D721Med (cell line): ENCODE measurements at regions not wholly inside any gene's neighbourhood (a gene's known extent, or its start where the extent isn't known, plus 50 kb on each side); places are given as distances from the start of the nearest gene placed in this dataset.
"Not testable (repeated sequence)": the region's sequence is repeated elsewhere in the genome, so short reads cannot be mapped to it uniquely, and the experiment has no call there.

Experiments
- DNase-seq: peaks from one replicate; pipeline ENCODE4 v3.0.0; 2011; ENCODE audit warnings: low spot score; ENCODE audit not compliant: insufficient read length
- FAIRE-seq: peaks from 2 replicates; lab custom pipeline; 2011; peaks lifted over from hg19 to GRCh38; lab: Jason Lieb, UNC
- TF ChIP-seq, protein P1 (sequence below): IDR thresholded peaks from 2 replicates; pipeline ENCODE4 v1.5.1; 2012; ENCODE audit warnings: mild to moderate bottlenecking, control low read depth; ENCODE audit not compliant: insufficient read depth; ENCODE audit errors: missing control alignments

DNA sequence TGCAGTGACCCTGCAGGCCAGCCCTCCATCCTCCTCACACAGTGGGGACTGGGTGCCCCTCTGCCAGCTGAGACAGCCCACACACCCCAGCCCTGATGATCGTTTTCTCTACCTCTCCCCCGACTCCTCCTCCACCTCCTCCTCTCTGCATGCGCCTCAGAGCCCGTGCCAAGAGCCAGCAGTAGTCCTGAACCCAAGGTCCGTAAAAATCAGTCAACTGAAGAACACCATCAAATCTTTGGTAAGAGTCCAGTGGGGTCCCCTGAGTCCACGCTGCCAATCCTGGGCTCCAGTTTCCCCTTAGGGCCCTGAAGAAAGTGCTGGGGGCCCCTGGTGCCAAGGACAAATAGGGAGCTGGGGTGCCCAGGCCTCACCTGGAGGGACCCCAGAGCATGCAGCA lies 109.3 kb upstream of the FAN1 start:
- TF ChIP-seq, protein P1, sequence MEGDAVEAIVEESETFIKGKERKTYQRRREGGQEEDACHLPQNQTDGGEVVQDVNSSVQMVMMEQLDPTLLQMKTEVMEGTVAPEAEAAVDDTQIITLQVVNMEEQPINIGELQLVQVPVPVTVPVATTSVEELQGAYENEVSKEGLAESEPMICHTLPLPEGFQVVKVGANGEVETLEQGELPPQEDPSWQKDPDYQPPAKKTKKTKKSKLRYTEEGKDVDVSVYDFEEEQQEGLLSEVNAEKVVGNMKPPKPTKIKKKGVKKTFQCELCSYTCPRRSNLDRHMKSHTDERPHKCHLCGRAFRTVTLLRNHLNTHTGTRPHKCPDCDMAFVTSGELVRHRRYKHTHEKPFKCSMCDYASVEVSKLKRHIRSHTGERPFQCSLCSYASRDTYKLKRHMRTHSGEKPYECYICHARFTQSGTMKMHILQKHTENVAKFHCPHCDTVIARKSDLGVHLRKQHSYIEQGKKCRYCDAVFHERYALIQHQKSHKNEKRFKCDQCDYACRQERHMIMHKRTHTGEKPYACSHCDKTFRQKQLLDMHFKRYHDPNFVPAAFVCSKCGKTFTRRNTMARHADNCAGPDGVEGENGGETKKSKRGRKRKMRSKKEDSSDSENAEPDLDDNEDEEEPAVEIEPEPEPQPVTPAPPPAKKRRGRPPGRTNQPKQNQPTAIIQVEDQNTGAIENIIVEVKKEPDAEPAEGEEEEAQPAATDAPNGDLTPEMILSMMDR, result no peak
- no peak for DNase-seq

DNA sequence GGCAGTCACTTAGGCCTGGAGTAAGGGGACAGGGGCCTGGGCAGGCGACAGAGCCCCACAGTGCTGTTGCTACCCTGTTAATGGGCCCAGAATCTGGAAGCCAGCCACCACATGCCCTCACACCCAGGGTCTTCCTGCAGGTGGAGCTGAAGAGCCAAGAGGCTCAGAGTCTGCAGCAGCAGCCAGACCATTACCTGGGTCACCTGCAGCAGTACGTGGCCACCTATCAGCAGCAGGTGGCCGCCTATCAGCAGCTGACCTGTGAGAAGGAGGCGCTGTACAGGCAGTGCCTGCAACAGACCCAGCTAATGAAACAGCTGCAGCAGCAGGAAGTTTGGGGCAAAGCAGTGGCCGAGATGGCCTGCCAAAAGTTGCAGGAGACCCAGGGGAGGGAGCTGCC lies 104.2 kb upstream of the FAN1 start:
- DNase-seq, FAIRE-seq: not testable (repeated sequence)
- TF ChIP-seq, protein P1, result peak; percentile 17

More for the DNA sequence above, 109.3 kb upstream of the FAN1 start:
- no peak for FAIRE-seq

DNA sequence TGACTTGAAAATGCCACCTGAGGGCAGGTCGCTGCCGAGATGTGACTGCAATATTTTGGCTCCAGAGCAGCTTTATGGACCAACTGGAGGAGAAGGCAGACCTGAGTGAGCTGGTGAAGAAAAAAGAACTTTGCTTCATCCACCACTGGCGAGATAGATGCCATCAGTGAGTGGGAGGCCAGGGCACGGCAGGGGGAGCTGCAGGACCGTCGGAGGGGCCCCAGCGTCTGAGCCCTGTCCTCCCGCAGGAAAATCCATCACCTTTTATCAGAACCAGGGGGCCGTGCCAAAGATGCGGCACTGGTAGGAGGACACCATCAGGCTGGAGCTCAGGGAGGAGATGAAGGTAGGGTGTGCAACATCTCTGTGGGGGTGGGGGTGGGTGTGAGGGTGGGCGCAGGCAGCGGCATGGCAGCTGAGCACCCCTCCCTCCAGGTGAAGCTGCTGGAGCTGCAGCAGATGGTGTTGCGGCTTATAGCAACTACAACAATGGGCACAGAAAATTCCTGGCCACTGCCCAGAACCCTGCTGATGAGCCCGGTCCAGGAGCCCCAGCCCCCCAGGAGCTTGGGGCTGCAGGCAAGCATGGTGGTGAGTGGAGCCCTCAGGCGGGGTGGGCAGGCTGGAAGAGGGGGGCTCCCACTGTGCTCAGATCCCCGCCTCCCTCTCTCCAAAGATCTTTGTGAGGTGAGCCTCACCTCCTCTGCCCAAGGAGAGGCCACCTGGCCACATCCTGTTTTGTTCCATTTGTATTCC lies 102.4 kb upstream of the FAN1 start:
- TF ChIP-seq, protein P1, result peak; percentile 44
- DNase-seq, FAIRE-seq: not testable (repeated sequence)

DNA sequence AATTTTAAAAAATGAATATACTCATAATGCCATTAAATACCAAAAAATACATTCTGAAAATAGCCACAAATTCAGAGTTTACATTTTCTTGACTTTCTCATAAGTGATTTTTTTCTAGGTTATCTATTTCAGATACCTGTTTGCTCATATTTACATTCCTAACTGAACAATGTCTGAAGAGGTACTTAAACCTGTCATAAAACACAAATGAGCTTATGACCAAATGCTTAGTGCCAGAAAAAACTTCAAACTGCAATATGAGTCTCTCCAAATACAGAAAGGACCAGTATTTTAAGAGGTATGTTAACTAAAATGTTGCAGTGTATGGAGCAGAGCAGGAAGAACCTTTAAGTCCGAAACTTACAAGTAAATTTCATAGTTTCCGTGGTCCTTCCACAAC lies 101.7 kb upstream of the FAN1 start:
- not testable (repeated sequence) for FAIRE-seq

DNA sequence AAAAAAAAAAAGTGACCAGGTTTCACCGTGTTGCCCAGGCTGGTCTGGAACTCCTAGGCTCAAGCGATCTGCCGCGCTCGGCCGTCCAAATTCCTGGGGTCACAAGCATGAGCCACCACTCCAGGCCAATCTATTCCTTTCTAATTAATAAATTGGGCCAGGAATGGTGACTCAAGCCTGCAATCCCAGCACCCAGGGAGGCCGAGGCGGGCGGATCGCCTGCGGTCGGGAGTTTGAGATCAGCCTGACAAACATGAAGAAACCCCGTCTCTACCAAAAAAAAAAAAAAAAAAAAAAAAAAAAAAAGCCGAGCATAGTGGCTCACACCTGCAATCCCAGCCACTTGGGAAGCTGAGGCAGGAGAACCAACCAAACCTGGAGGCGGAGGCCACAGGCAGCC lies 100.0 kb upstream of the FAN1 start:
- DNase-seq, FAIRE-seq: not testable (repeated sequence)

More for the DNA sequence above, 101.7 kb upstream of the FAN1 start:
- DNase-seq, result not testable (repeated sequence)

DNA sequence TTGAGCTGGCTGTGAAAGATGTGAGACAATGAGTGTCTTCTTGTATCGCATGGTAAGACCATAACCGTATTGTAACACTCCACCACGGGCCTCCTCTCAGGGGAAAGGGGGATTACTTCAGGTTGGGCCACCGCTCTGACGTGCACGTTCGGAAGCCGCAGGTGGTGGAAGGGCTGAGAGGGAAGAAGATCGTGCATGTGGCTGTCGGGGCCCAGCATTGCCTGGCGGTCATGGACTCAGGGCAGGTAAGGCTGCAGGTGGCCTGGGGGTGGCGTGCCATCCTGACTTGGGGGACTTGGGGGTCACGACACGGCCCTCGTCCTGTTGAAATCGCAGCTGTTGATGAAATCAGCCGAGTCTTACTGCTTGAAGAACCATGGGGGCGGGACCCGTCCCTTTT lies 87.3 kb upstream of the FAN1 start:
- TF ChIP-seq, protein P1, result no peak
- no peak for DNase-seq
- FAIRE-seq, result no peak

DNA sequence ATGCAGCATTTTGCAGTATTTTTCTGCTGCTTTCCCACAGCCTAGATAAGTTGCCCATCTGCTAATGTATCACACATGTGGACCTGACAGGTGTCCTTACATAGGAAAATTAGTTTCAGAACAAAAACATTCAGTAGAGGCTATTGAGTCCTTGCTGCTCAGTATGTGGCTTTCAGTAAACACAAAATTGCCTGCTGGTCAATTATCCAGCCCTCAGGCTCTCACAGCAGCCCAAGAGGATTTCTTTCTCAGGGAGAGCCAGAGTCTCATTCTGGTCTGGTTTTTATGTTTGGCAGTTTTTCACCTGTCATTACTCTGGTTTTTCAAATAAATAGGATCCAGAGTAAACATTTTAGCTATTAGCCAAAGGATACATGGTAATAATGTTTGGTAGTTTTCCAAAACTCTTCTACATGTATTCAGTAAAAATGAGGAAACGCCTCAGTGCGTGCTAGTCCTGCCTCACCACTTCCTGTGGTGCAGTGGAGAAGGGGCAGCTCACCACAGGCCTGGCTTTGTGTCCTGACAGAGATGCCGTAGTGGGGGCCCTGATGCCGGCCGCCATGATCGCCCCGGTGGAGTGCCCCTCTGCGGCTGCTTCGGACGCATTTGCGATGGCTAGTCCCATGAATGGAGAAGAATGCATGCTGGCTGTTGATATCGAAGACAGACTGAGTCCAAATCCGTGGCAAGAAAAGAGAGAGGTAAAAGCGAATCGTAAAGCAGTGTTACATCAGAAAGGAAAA lies 80.5 kb upstream of the FAN1 start:
- not testable (repeated sequence) for DNase-seq, FAIRE-seq

DNA sequence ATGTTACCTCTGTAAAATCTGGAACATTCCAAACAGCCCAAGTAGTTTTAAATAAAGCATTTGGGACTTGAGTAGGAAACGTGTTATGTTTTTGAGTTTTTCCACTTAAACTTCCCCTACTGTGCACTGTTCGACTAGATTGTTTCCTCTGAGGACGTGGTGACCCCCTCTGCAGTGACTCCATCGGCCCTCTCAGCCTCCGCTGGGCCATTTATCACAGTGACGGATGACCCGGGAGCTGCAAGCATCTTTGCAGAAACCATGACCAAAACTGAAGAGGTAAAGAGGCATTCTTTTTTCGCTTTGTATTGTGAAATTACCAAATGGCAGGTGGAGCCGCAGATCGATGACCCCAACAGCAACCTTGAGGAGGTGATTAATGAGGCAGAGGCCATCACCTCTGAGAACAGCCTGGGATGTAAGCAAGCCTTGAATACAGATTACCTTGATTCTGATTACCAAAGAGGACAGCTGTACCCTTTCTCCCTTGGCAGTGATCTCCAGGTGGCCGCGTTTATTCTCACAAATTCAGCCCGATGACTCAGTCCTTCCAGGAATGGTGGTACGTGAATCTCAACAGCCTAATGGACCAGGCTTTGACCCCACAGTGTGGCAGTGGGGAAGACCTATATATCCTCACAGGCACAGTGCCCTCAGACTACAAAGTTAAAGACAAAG lies 79.1 kb upstream of the FAN1 start:
- DNase-seq (no peak), FAIRE-seq (no peak)
- TF ChIP-seq, protein P1, result no peak
